ENCODE measurements at regions not wholly inside any gene's neighbourhood (a gene's known extent, or its start where the extent isn't known, plus 50 kb on each side); places are given as distances from the start of the nearest gene placed in this dataset.
"Not testable (repeated sequence)": the region's sequence is repeated elsewhere in the genome, so short reads cannot be mapped to it uniquely, and the experiment has no call there.

- not testable (repeated sequence) for DNase-seq
These were observed 86.2 kb downstream of the OR2B2 start for GRCh38 chr6:27825848-27826611.

- no peak for DNase-seq
These were observed 87.0 kb downstream of the OR2B2 start for GRCh38 chr6:27825025-27825793.

- not testable (repeated sequence) for DNase-seq
These were observed 87.8 kb downstream of the OR2B2 start for GRCh38 chr6:27824211-27825024.

- DNase-seq = peak; percentile 55
These were observed 88.4 kb downstream of the OR2B2 start for GRCh38 chr6:27823714-27824210.

GRCh38 chr6:27816906-27817305, 95.3 kb downstream of the OR2B2 start:
- no peak for DNase-seq

GRCh38 chr6:27814665-27815424, 97.4 kb downstream of the OR2B2 start:
- peak; percentile 67 for DNase-seq

GRCh38 chr6:27814415-27814664, 97.9 kb downstream of the OR2B2 start:
- not testable (repeated sequence) for DNase-seq

- no peak for DNase-seq
These were observed 99.2 kb downstream of the OR2B2 start for GRCh38 chr6:27812805-27813492.

GRCh38 chr6:27812078-27812804, 100.0 kb downstream of the OR2B2 start:
- DNase-seq = no peak

- no peak for DNase-seq
These were observed 100.8 kb downstream of the OR2B2 start for GRCh38 chr6:27811451-27811772.

- no peak for DNase-seq
These were observed 101.3 kb downstream of the OR2B2 start for GRCh38 chr6:27810768-27811450.

GRCh38 chr6:27809939-27810767, 102.0 kb downstream of the OR2B2 start:
- DNase-seq = peak; percentile 66

- DNase-seq = no peak
These were observed 102.9 kb downstream of the OR2B2 start for GRCh38 chr6:27809067-27809938.

- DNase-seq = not testable (repeated sequence)
These were observed 103.7 kb downstream of the OR2B2 start for GRCh38 chr6:27808242-27809066.

- peak; percentile 58 for DNase-seq
These were observed 104.6 kb downstream of the OR2B2 start for GRCh38 chr6:27807441-27808241.

- no peak for DNase-seq
These were observed 105.2 kb downstream of the OR2B2 start for GRCh38 chr6:27806981-27807440.

- DNase-seq = no peak
These were observed 106.8 kb downstream of the OR2B2 start for GRCh38 chr6:27805347-27805746.

Data from activated CD8-positive, alpha-beta memory T cell treated with anti-CD3 and anti-CD28 coated beads, Interleukin-2, amount 50 U/mL, for 4 hours (primary cell).